Left hindlimb (tissue), 1 donor: ENCODE measurements at regions not wholly inside any gene's neighbourhood (a gene's known extent, or its start where the extent isn't known, plus 50 kb on each side); places are given as distances from the start of the nearest gene placed in this dataset.

Experiments used
- DNase-seq: peaks from one replicate; pipeline ENCODE4 v3.0.0-alpha.2; 2018

- no peak for DNase-seq
These were observed 483.2 kb upstream of the TGFBR2 start for GRCh38 chr3:30123224-30123623.

GRCh38 chr3:30123755-30124154 is 482.6 kb upstream of the TGFBR2 start:
- no peak for DNase-seq

- no peak for DNase-seq
These were observed 481.7 kb upstream of the TGFBR2 start for GRCh38 chr3:30124435-30125370.

- DNase-seq: no peak
These were observed 476.6 kb upstream of the TGFBR2 start for GRCh38 chr3:30129765-30130164.

GRCh38 chr3:30130391-30130790 is 476.0 kb upstream of the TGFBR2 start:
- no peak for DNase-seq

- DNase-seq: no peak
These were observed 475.2 kb upstream of the TGFBR2 start for GRCh38 chr3:30131191-30131590.

- DNase-seq: no peak
These were observed 471.2 kb upstream of the TGFBR2 start for GRCh38 chr3:30135190-30135589.

GRCh38 chr3:30139283-30139682 is 467.1 kb upstream of the TGFBR2 start:
- no peak for DNase-seq

- no peak for DNase-seq
These were observed 465.9 kb upstream of the TGFBR2 start for GRCh38 chr3:30140356-30141075.

GRCh38 chr3:30141178-30141581 is 465.2 kb upstream of the TGFBR2 start:
- no peak for DNase-seq

GRCh38 chr3:30141927-30142326 is 464.5 kb upstream of the TGFBR2 start:
- DNase-seq: no peak

- no peak for DNase-seq
These were observed 463.5 kb upstream of the TGFBR2 start for GRCh38 chr3:30142946-30143345.

- DNase-seq: no peak
These were observed 461.1 kb upstream of the TGFBR2 start for GRCh38 chr3:30145281-30145680.

- DNase-seq: no peak
These were observed 459.4 kb upstream of the TGFBR2 start for GRCh38 chr3:30146978-30147377.

GRCh38 chr3:30154853-30155252 is 451.5 kb upstream of the TGFBR2 start:
- DNase-seq: no peak

- no peak for DNase-seq
These were observed 450.6 kb upstream of the TGFBR2 start for GRCh38 chr3:30155755-30156154.

GRCh38 chr3:30156586-30157498 is 449.6 kb upstream of the TGFBR2 start:
- DNase-seq: no peak

GRCh38 chr3:30161375-30161774 is 445.0 kb upstream of the TGFBR2 start:
- peak; percentile 32 for DNase-seq

GRCh38 chr3:30162579-30162978 is 443.8 kb upstream of the TGFBR2 start:
- peak; percentile 41 for DNase-seq

- DNase-seq: no peak
These were observed 439.9 kb upstream of the TGFBR2 start for GRCh38 chr3:30166535-30166934.

- DNase-seq: no peak
These were observed 438.8 kb upstream of the TGFBR2 start for GRCh38 chr3:30167541-30168011.

- no peak for DNase-seq
These were observed 436.9 kb upstream of the TGFBR2 start for GRCh38 chr3:30169487-30169886.
